GM18505 (cell line): ENCODE measurements at regions not wholly inside any gene's neighbourhood (a gene's known extent, or its start where the extent isn't known, plus 50 kb on each side); places are given as distances from the start of the nearest gene placed in this dataset.
"Not testable (repeated sequence)": the region's sequence is repeated elsewhere in the genome, so short reads cannot be mapped to it uniquely, and the experiment has no call there.

Source experiments
- ATAC-seq: cut with Tn5 transposase; IDR thresholded peaks from one replicate; pipeline ENCODE4 v1.9.1; 2021; ENCODE audit not compliant: unreplicated experiment
- POLR2A ChIP-seq: IDR thresholded peaks from 4 replicates; pipeline ENCODE4 v1.6.1; 2011; ENCODE audit warnings: borderline replicate concordance; ENCODE audit not compliant: insufficient read depth, insufficient read length; ENCODE audit errors: extremely low read depth

GRCh38 chr17:16873174-16874035, 98.5 kb downstream of the TNFRSF13B start:
- no peak for ATAC-seq
- TF ChIP-seq POLR2A: no peak

GRCh38 chr17:16872351-16873173, 99.4 kb downstream of the TNFRSF13B start:
- TF ChIP-seq POLR2A: no peak

GRCh38 chr17:16871446-16872190, 100.3 kb downstream of the TNFRSF13B start:
- not testable (repeated sequence) for ATAC-seq

More at GRCh38 chr17:16872351-16873173, 99.4 kb downstream of the TNFRSF13B start:
- ATAC-seq: no peak

GRCh38 chr17:16870253-16871245, 101.4 kb downstream of the TNFRSF13B start:
- no peak for TF ChIP-seq POLR2A
- ATAC-seq: no peak

- not testable (repeated sequence) for ATAC-seq
Observed at GRCh38 chr17:16869531-16870252, 102.2 kb downstream of the TNFRSF13B start.

GRCh38 chr17:16868616-16869015, 103.3 kb downstream of the TNFRSF13B start:
- not testable (repeated sequence) for ATAC-seq

GRCh38 chr17:16867545-16867944, 104.4 kb downstream of the TNFRSF13B start:
- ATAC-seq: not testable (repeated sequence)

- ATAC-seq: not testable (repeated sequence)
Observed at GRCh38 chr17:16866841-16867240, 105.1 kb downstream of the TNFRSF13B start.

- no peak for TF ChIP-seq POLR2A
- ATAC-seq: no peak
Observed at GRCh38 chr17:16866436-16866835, 105.5 kb downstream of the TNFRSF13B start.

- ATAC-seq: not testable (repeated sequence)
Observed at GRCh38 chr17:16865704-16866103, 106.2 kb downstream of the TNFRSF13B start.

GRCh38 chr17:16865077-16865613, 106.8 kb downstream of the TNFRSF13B start:
- ATAC-seq: not testable (repeated sequence)

- ATAC-seq: not testable (repeated sequence)
Observed at GRCh38 chr17:16864462-16865076, 107.3 kb downstream of the TNFRSF13B start.

- ATAC-seq: not testable (repeated sequence)
Observed at GRCh38 chr17:16861152-16861551, 110.8 kb downstream of the TNFRSF13B start.

GRCh38 chr17:16860467-16860866, 111.5 kb downstream of the TNFRSF13B start:
- ATAC-seq: not testable (repeated sequence)

- not testable (repeated sequence) for ATAC-seq
Observed at GRCh38 chr17:16859515-16859914, 112.4 kb downstream of the TNFRSF13B start.

- not testable (repeated sequence) for ATAC-seq
Observed at GRCh38 chr17:16857746-16858145, 114.2 kb downstream of the TNFRSF13B start.

- not testable (repeated sequence) for ATAC-seq
Observed at GRCh38 chr17:16856846-16857245, 115.1 kb downstream of the TNFRSF13B start.
